ENCODE measurements at regions not wholly inside any gene's neighbourhood (a gene's known extent, or its start where the extent isn't known, plus 50 kb on each side); places are given as distances from the start of the nearest gene placed in this dataset.

DNA sequence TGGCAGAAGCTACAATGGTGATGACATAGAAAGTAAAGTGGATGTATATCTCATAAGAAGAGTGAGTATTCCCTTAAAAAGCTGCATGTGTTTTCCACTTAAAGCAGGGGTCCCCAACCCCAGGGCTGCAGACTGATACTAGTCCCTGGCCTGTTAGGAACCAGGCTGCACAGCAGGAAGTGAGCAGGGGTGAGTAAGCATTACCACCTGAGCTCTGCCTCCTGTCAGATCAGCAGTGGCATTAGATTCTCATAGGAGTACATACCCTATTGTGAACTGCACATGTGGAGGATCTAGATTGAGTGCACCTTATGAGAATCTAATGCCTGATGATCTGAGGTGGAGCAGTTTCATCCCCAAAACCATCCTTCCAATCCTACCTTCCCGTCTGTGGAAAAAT, 126.1 kb upstream of the CMC1 start:
- BruUV-seq (replicated peaks): no TSS peak
- Histone ChIP-seq H3K4me2 (ENCODE audit: low read depth, low read length) (peak overlapping the region; percentile 41), H3K9ac (ENCODE audit: insufficient read depth, low read depth, low read length) (no peak overlapping the region), H3K36me3 (replicated peaks in 1 of 2; ENCODE audit: control insufficient read depth in 1 of 2, insufficient read depth in 2 of 2, low read length in 2 of 2) (no peaks in the 10 kb centered on the region), H3K4me3 (replicated peaks in 1 of 3; ENCODE audit: insufficient read depth in 1 of 3, low read depth in 2 of 3, low read length in 3 of 3) (no peak overlapping the region), H3K27ac (ENCODE audit: extremely low read length, insufficient read depth, low read length) (peak overlapping the region; percentile 47), H3K79me2 (ENCODE audit: insufficient read depth, low read length) (no peaks in the 10 kb centered on the region), H3K9me3 (ENCODE audit: low read length) (no peaks in the 10 kb centered on the region), H2AFZ (ENCODE audit: low read length) (no peak overlapping the region), H3K4me1 (ENCODE audit: insufficient read depth, low read length) (peaks cover 34% of the 10 kb centered on the region), H3K27me3 (ENCODE audit: control insufficient read depth in 1 of 2, insufficient read depth in 2 of 2, low read length in 2 of 2) (no peaks in the 10 kb centered on the region), H4K20me1 (ENCODE audit: insufficient read depth, low read length) (no peaks in the 10 kb centered on the region)
- ChIA-PET POLR2A (interaction anchor here (0.9 to 1.8 kb wide), 4 partner anchors 13 to 233 kb away, joined by 3 to 9 read pairs (median 6); partner anchors contain the start of genes AZI2 and ZCWPW2), CTCF (ENCODE audit: low intra/inter-chr PET ratio, low total read pairs) (no interaction called here)
- DNase-seq (ENCODE audit: low spot score) (no peak), FAIRE-seq (no peak), ATAC-seq (peak; percentile 67)
- intact Hi-C loops (cut with micrococcal nuclease; ENCODE audit: unreplicated experiment): loop anchor here (2.0 to 10.0 kb wide), 3 partner anchors 19 to 229 kb away; partner anchors contain the start of genes AZI2, CMC1 and ZCWPW2
- 67% methylated on average over 1 of the region's 1 CpG for WGBS (ENCODE audit: low lambda C conversion rate)
- in situ Hi-C loops (cut with HindIII; ENCODE audit: extremely low pct_ligation_motif_present, low pct_unique_long_range_greater_than_20kb): no loop called here
- TF ChIP-seq GATAD2A (CRISPR knock-in tag; IDR thresholded peaks at IDR 0.05) (0 out of 2 replicates have a peak, but pooled peaks have one; percentile 5), ZKSCAN8 (CRISPR knock-in tag; IDR thresholded peaks at IDR 0.05; ENCODE audit: borderline replicate concordance) (no peak), CCAR2 (optimal IDR thresholded peaks at IDR 0.05; ENCODE audit: low read depth, low read length) (no peak), TBX2 (CRISPR knock-in tag; IDR thresholded peaks at IDR 0.05; ENCODE audit: borderline replicate concordance) (peak; percentile 45; the same call in 1 of the 2 replicates), ZSCAN22 (CRISPR knock-in tag; IDR thresholded peaks at IDR 0.05) (no peak), ADNP (CRISPR knock-in tag; IDR thresholded peaks at IDR 0.05) (no peak), RNF2 (conservative IDR thresholded peaks at IDR 0.05; ENCODE audit: low read depth) (no peak), ZNF350 (CRISPR knock-in tag; IDR thresholded peaks at IDR 0.05; ENCODE audit: borderline replicate concordance, low read depth) (no peak)
- TF ChIP-seq, protein P1, sequence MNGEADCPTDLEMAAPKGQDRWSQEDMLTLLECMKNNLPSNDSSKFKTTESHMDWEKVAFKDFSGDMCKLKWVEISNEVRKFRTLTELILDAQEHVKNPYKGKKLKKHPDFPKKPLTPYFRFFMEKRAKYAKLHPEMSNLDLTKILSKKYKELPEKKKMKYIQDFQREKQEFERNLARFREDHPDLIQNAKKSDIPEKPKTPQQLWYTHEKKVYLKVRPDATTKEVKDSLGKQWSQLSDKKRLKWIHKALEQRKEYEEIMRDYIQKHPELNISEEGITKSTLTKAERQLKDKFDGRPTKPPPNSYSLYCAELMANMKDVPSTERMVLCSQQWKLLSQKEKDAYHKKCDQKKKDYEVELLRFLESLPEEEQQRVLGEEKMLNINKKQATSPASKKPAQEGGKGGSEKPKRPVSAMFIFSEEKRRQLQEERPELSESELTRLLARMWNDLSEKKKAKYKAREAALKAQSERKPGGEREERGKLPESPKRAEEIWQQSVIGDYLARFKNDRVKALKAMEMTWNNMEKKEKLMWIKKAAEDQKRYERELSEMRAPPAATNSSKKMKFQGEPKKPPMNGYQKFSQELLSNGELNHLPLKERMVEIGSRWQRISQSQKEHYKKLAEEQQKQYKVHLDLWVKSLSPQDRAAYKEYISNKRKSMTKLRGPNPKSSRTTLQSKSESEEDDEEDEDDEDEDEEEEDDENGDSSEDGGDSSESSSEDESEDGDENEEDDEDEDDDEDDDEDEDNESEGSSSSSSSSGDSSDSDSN (CRISPR knock-in tag; IDR thresholded peaks at IDR 0.05): 0 out of 2 replicates have a peak, but pooled peaks have one; percentile 0
- TF ChIP-seq, protein P2, sequence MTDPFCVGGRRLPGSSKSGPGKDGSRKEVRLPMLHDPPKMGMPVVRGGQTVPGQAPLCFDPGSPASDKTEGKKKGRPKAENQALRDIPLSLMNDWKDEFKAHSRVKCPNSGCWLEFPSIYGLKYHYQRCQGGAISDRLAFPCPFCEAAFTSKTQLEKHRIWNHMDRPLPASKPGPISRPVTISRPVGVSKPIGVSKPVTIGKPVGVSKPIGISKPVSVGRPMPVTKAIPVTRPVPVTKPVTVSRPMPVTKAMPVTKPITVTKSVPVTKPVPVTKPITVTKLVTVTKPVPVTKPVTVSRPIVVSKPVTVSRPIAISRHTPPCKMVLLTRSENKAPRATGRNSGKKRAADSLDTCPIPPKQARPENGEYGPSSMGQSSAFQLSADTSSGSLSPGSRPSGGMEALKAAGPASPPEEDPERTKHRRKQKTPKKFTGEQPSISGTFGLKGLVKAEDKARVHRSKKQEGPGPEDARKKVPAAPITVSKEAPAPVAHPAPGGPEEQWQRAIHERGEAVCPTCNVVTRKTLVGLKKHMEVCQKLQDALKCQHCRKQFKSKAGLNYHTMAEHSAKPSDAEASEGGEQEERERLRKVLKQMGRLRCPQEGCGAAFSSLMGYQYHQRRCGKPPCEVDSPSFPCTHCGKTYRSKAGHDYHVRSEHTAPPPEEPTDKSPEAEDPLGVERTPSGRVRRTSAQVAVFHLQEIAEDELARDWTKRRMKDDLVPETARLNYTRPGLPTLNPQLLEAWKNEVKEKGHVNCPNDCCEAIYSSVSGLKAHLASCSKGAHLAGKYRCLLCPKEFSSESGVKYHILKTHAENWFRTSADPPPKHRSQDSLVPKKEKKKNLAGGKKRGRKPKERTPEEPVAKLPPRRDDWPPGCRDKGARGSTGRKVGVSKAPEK (CRISPR knock-in tag; IDR thresholded peaks at IDR 0.05; ENCODE audit: borderline replicate concordance): peak; percentile 16; the same call in 1 of the 2 replicates
- TF ChIP-seq, protein P3, sequence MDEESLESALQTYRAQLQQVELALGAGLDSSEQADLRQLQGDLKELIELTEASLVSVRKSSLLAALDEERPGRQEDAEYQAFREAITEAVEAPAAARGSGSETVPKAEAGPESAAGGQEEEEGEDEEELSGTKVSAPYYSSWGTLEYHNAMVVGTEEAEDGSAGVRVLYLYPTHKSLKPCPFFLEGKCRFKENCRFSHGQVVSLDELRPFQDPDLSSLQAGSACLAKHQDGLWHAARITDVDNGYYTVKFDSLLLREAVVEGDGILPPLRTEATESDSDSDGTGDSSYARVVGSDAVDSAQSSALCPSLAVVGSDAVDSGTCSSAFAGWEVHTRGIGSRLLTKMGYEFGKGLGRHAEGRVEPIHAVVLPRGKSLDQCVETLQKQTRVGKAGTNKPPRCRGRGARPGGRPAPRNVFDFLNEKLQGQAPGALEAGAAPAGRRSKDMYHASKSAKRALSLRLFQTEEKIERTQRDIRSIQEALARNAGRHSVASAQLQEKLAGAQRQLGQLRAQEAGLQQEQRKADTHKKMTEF (CRISPR knock-in tag; IDR thresholded peaks at IDR 0.05): peak; percentile 12; the same call in 1 of the 2 replicates
- TF ChIP-seq, protein P4, sequence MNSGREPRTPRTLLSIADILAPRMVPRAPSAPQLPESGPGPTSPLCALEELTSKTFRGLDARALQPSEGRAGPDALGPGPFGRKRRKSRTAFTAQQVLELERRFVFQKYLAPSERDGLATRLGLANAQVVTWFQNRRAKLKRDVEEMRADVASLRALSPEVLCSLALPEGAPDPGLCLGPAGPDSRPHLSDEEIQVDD (CRISPR knock-in tag; IDR thresholded peaks at IDR 0.05; ENCODE audit: borderline replicate concordance): no peak
- TF ChIP-seq, protein P5, sequence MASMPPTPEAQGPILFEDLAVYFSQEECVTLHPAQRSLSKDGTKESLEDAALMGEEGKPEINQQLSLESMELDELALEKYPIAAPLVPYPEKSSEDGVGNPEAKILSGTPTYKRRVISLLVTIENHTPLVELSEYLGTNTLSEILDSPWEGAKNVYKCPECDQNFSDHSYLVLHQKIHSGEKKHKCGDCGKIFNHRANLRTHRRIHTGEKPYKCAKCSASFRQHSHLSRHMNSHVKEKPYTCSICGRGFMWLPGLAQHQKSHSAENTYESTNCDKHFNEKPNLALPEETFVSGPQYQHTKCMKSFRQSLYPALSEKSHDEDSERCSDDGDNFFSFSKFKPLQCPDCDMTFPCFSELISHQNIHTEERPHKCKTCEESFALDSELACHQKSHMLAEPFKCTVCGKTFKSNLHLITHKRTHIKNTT (CRISPR knock-in tag; IDR thresholded peaks at IDR 0.05): no peak
- TF ChIP-seq, protein P6, sequence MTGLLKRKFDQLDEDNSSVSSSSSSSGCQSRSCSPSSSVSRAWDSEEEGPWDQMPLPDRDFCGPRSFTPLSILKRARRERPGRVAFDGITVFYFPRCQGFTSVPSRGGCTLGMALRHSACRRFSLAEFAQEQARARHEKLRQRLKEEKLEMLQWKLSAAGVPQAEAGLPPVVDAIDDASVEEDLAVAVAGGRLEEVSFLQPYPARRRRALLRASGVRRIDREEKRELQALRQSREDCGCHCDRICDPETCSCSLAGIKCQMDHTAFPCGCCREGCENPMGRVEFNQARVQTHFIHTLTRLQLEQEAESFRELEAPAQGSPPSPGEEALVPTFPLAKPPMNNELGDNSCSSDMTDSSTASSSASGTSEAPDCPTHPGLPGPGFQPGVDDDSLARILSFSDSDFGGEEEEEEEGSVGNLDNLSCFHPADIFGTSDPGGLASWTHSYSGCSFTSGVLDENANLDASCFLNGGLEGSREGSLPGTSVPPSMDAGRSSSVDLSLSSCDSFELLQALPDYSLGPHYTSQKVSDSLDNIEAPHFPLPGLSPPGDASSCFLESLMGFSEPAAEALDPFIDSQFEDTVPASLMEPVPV (CRISPR knock-in tag; IDR thresholded peaks at IDR 0.05): no peak

Measured in HepG2 (cell line).